HEK293 (cell line): ENCODE measurements at regions not wholly inside any gene's neighbourhood (a gene's known extent, or its start where the extent isn't known, plus 50 kb on each side); places are given as distances from the start of the nearest gene placed in this dataset.

Experiments
- HOXD13 ChIP-seq: sonication (generic); formaldehyde crosslinking; IDR thresholded peaks from 2 replicates; pipeline ENCODE4 v1.8.0; 2022; ENCODE audit warnings: missing genetic modification reagents, borderline replicate concordance
- RBAK ChIP-seq: fragments of 450-650 bp; formaldehyde crosslinking; IDR thresholded peaks from 2 replicates; pipeline ENCODE4 v1.5.1; 2016; ENCODE audit warnings: missing biosample characterization, missing genetic modification characterization
- SP2 ChIP-seq: fragments of 450-650 bp; formaldehyde crosslinking; IDR thresholded peaks from 2 replicates; pipeline ENCODE4 v1.5.1; 2016; ENCODE audit warnings: missing biosample characterization, missing genetic modification characterization
- ZNF292 ChIP-seq: fragments of 450-650 bp; formaldehyde crosslinking; IDR thresholded peaks from 2 replicates; pipeline ENCODE4 v1.5.1; 2016; ENCODE audit warnings: low read depth, missing biosample characterization, missing genetic modification characterization, borderline replicate concordance
- ZNF423 ChIP-seq: fragments of 450-650 bp; formaldehyde crosslinking; IDR thresholded peaks from 2 replicates; pipeline ENCODE4 v1.5.1; 2016; ENCODE audit warnings: missing biosample characterization, missing genetic modification characterization
- ZNF544 ChIP-seq: fragments of 450-650 bp; formaldehyde crosslinking; IDR thresholded peaks from 2 replicates; pipeline ENCODE4 v1.5.0; 2017; ENCODE audit warnings: missing biosample characterization, missing genetic modification characterization
- TF ChIP-seq, protein P1 (sequence below): fragments of 450-650 bp; formaldehyde crosslinking; IDR thresholded peaks from 2 replicates; pipeline ENCODE4 v1.5.1; 2016; ENCODE audit warnings: missing biosample characterization, missing genetic modification characterization
- TF ChIP-seq, protein P2 (sequence below): fragments of 450-650 bp; formaldehyde crosslinking; IDR thresholded peaks from 2 replicates; pipeline ENCODE4 v1.5.1; 2016; ENCODE audit warnings: missing biosample characterization, missing genetic modification characterization

DNA sequence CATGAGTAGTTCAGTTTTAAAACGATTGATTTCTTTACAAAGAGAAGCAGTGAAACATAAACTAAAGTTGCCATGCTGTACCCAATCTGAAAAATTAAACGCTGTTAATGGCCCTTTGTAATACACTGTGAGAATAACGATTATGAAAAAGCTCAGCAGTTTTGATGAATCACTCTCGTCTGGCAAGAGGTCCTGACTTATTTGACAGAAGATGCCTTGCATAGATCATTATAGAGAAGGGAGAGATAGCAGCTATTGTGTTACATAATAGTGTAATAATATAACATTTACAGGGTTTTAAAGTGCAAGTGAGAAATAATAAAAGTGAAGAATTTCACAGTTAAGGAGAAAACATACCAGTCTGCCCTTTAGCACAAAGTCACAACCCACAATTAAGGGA is 361.5 kb upstream of the CDH10 start:
- TF ChIP-seq ZNF292 (no peak), ZNF544 (tag by site-specific recombination) (no peak), SP2 (tag by site-specific recombination) (no peak), ZNF423 (tag by site-specific recombination) (no peak), RBAK (tag by site-specific recombination) (no peak), HOXD13 (CRISPR knock-in tag) (no peak)
- TF ChIP-seq, protein P1, sequence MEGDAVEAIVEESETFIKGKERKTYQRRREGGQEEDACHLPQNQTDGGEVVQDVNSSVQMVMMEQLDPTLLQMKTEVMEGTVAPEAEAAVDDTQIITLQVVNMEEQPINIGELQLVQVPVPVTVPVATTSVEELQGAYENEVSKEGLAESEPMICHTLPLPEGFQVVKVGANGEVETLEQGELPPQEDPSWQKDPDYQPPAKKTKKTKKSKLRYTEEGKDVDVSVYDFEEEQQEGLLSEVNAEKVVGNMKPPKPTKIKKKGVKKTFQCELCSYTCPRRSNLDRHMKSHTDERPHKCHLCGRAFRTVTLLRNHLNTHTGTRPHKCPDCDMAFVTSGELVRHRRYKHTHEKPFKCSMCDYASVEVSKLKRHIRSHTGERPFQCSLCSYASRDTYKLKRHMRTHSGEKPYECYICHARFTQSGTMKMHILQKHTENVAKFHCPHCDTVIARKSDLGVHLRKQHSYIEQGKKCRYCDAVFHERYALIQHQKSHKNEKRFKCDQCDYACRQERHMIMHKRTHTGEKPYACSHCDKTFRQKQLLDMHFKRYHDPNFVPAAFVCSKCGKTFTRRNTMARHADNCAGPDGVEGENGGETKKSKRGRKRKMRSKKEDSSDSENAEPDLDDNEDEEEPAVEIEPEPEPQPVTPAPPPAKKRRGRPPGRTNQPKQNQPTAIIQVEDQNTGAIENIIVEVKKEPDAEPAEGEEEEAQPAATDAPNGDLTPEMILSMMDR, result no peak
- TF ChIP-seq, protein P2, sequence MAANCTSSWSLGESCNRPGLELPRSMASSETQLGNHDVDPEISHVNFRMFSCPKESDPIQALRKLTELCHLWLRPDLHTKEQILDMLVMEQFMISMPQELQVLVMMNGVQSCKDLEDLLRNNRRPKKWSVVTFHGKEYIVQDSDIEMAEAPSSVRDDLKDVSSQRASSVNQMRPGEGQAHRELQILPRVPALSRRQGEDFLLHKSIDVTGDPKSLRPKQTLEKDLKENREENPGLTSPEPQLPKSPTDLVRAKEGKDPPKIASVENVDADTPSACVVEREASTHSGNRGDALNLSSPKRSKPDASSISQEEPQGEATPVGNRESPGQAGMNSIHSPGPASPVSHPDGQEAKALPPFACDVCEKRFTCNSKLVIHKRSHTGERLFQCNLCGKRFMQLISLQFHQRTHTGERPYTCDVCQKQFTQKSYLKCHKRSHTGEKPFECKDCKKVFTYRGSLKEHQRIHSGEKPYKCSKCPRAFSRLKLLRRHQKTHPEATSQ, result no peak
